Hematopoietic multipotent progenitor cell treated with erythropoietin and hydrocortisone succinate and interleukin-3 and kit ligand, for 6 days (in vitro differentiated cells): ENCODE measurements at regions not wholly inside any gene's neighbourhood (a gene's known extent, or its start where the extent isn't known, plus 50 kb on each side); places are given as distances from the start of the nearest gene placed in this dataset.
A peak's percentile ranks its signal among the peaks of the same experiment; 100 is the strongest.
"Not testable (repeated sequence)": the region's sequence is repeated elsewhere in the genome, so short reads cannot be mapped to it uniquely, and the experiment has no call there.

Experiments
- DNase-seq: peaks from one replicate; pipeline ENCODE4 v3.0.0-alpha.2; 2015

DNA sequence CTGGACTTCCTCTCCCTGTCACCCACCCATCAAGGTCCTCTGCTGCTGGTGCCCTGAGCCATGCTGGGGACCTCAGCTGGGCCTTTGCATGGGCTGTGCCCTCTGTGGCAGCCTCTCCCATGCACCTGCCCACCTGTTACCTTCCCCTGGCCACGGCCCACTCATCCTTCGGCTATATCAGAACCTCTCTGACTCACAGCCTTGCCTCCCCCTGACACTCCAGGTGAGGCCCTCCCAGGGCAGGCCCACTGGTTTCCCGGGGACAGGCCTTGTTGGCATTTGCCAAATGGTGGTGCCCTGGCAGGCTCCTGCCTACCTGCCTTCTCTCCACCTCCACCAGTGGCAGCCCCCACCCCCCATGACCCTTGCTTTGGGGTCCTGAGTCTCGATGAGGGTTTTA lies 73.7 kb upstream of the PRR5 start:
- no peak for DNase-seq

DNA sequence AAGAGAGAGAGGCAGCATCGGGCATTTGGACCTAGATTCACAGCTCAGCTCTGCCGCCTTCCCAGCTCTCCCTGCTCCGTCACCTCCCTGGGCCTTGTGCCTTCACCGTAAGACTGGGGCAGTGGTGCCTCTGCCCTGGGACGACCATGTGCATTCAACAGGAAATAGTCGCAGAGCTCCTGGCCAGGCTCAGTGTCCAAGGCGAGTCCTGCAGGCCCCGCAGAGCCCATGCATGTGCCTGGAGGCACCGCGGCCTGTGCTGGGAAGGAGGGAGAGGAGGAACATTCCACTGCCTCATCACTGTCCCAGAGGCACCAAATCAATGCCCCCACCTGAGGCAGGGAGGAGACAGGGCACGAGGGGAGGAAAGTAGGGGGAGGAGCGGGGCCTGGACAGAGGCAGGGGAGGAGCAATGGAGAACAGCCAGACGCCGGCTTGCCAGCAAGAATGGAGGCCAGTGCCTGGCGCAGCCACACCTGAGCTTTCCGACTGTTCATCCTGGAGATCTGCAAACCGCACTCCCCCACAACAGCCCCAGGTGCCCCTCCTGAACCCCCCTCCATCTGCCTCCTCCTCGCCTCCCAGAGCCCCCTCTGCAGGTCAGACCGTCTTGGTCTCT lies 74.4 kb upstream of the PRR5 start:
- DNase-seq, result no peak

GRCh38 chr22:44625981-44626687 lies 75.9 kb upstream of the PRR5 start:
- peak; percentile 82 for DNase-seq

DNA sequence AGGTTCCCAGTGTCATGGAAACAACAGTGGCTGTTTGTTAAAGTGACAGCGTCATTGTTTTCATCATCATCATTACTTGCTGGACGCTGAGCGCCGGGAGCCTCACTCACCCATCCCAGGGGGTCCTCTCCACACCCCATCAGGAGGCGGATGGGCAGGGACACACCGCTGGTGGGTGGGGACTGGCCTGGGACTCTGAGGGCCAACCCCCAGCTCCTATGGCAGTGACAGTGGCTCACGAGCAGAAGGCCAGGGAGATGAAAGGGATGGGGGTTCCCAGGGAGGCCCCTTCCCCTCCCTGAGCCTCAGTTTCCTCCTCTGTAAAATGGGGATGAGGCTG lies 76.6 kb upstream of the PRR5 start:
- DNase-seq, result no peak

DNA sequence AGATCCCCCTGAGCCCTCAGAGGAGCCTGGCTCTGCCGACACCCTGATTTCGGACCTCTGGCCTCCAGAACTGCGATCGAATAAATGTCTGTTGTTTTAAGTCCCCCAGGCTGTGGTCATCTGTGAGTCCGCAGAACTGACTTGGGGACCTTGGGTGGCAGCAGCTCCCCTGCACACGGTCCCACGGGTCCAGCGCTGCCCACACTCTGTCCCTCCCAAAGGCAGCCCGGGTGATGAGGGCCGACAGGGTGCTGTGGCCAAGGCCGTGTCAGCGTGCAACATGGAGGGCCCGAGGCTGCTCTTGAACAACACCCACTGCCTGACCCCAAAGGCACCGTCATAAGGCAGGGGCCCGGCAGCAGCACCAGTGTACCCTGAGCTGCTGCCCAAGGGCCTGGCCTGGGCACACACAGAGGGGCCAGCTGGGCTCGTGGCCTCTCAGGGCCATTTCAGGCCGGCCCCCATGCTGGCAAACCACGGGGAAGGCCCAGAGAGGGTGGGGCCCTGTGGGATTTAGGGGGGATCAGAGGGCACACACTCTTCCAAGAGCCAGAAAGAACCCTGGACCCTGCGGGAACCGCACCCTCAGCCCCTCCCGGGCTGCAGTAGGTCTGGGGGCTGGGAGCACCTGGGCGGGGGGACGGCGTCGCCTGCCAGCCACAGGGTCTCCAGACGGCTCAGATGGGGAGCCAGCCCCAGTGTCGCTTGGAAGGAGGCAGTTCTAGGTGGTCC lies 77.1 kb upstream of the PRR5 start:
- DNase-seq, result no peak

GRCh38 chr22:44623771-44624510 lies 78.1 kb upstream of the PRR5 start:
- peak; percentile 32 for DNase-seq

DNA sequence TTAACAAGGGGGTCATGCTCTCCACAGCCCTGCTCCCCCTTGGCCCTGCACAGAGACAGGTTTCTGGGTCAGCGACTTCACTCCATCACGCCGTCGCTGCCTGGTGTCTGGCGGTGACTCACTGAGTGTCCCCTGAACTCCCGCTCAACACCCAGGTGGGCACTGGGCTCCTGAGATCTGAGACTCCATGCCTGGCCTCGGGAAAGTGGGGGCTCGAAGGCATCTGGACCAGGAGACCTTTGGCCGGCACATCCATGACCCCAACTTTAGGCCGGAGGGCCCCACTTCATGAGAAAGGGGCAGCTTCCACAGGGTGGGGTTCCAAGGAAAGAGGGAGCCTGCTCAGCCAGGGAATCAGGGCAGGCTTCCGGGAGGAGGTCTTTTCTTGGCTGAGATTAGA lies 79.3 kb upstream of the PRR5 start:
- DNase-seq, result no peak

GRCh38 chr22:44622147-44622427 lies 79.9 kb upstream of the PRR5 start:
- no peak for DNase-seq

DNA sequence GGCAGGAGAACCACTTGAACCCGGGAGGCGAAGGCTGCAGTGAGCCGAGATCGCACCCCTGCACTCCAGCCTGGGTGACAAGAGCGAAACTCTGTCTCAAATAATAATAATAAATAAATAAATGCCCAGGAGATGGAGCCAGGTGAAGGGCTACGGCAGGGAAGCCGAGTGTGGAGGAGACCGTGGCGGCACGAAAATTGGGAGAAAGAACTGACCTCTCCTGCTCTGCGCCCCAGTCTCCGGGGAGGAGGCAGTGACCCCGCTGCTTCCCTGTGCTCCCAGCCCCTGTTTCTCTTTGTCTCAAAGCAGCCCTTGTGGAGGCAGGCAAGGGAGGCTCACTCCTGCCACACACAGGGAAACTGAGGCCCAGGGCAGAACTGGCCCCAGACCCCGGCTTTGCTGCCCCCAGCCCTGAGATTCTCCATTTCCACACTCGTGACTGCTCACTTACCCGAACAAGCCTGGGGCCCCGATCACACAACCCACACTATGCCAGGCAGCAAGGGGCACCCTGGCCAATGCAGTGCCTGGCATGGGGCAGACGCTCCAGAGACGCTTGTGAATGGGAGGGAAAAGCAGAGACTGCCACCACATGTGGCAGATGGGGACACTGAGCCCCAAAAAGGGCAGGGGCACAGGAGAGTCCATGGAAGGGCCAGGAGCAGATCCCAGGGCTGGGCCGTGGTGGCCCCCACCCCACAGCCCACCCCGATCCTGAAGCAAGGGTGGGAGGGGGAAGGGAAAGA lies 80.4 kb upstream of the PRR5 start:
- no peak for DNase-seq

GRCh38 chr22:44620841-44621257 lies 81.2 kb upstream of the PRR5 start:
- no peak for DNase-seq

DNA sequence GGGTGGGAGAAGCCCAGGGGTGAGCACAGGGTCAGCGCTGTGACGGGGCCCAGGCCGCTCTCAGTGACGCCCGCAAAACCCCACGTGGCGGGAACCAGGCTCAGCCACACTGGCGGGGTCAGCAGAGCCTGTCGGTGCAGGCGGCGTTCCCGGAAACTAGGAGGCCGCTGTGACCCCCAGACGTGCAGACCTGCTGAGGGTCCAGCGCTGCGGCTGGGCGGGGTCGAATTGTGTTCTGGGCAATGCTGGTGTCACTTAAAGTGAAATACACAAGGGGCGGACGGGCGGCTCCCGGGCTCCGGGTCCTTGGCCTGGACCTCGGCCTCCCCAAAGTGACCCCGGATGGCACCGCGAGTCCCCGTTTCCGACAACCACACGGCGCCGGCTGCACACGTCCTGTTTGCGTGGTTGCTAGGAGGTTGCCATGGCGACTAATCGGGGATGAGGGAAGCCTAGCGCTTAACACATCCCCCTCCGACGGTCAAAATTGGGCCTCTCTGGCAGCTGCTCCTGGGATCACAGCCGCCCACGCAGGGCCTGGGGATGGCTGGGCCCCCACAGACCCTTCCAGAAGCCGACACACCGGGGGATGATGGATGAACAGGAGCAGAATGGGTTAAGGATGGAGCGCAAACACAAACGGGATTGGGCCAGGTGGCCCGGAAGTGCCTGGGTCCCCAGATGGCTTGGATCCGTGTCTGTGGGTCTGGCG lies 81.7 kb upstream of the PRR5 start:
- peak; percentile 76 for DNase-seq

- not testable (repeated sequence) for DNase-seq
These were observed 82.4 kb upstream of the PRR5 start for GRCh38 chr22:44619560-44620128.

DNA sequence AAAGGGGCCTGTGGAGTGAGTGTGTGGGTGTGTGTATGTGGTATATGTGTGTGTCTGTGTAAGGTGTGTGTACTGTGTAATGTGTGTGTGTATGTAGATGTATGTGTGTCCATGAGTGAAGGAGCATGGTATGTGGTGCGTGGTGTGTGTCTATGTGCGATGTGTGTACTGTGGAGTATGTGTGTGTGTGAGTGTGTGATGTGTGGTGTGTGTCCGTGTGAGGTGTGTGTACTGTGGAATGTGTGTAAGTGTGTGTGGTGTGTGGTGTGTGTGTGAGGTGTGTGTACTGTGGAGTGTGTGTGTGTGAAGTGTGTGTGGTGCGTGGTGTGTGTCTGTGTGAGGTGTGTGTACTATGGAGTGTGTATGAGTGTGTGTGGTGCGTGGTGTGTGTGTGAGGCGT lies 83.1 kb upstream of the PRR5 start:
- not testable (repeated sequence) for DNase-seq

DNA sequence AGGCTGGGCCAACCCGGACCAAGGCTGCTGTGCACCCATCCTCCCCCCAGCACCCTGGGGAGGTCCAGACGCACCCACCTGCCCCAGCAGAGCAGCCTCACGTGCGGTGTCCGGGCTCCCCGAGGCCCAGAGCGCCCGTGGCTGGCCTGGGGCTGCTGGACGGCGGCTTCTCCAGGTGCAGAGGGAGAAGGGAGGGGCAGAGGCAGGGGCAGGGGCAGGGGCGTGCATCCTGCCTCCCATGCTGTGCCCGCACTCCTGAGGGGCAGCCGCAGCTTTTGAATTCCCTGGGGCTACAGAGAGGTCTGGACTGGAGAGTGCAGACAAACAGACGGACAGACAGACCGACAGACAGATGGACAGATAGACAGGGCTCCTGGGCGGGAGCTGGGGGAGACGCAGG lies 83.6 kb upstream of the PRR5 start:
- no peak for DNase-seq

DNA sequence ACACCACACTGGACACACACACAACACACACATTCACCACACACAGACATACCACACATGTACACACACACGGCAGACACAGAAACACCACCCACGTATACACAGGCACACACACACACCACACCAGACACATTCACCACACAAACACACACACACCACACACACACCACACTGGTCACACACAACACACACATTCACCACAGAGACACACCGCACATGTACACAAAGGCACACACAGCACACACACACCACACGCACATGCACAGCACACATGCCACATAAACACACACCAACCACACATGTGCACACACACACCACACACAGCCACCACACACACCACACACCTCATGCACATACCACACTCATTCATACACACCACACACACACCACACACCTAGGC lies 84.2 kb upstream of the PRR5 start:
- DNase-seq, result no peak

GRCh38 chr22:44616882-44617655 lies 84.9 kb upstream of the PRR5 start:
- DNase-seq, result no peak

- DNase-seq, result no peak
These were observed 85.5 kb upstream of the PRR5 start for GRCh38 chr22:44616461-44616860.

- DNase-seq, result no peak
These were observed 86.3 kb upstream of the PRR5 start for GRCh38 chr22:44615602-44616180.

- DNase-seq, result no peak
These were observed 86.9 kb upstream of the PRR5 start for GRCh38 chr22:44615146-44615545.

- no peak for DNase-seq
These were observed 88.8 kb upstream of the PRR5 start for GRCh38 chr22:44613196-44613595.
